Stimulated activated CD4-positive, alpha-beta T cell treated with anti-CD3 and anti-CD28 coated beads, TNF-alpha, amount 100 ng/mL, for 4 hours (primary cell): ENCODE measurements at regions not wholly inside any gene's neighbourhood (a gene's known extent, or its start where the extent isn't known, plus 50 kb on each side); places are given as distances from the start of the nearest gene placed in this dataset.
"Not testable (repeated sequence)": the region's sequence is repeated elsewhere in the genome, so short reads cannot be mapped to it uniquely, and the experiment has no call there.

Experiments
- DNase-seq, 3 experiments: peaks; one replicate each; pipeline ENCODE4 v3.0.0-alpha.2; 2020; ENCODE audit warnings: low read depth in 3 of 3

GRCh38 chr9:99628849-99629620 is 192.7 kb upstream of the NR4A3 start:
- DNase-seq = no peak

- no peak for DNase-seq
Measured at GRCh38 chr9:99632349-99633038, 189.2 kb upstream of the NR4A3 start.

- DNase-seq = no peak
Measured at GRCh38 chr9:99633265-99633664, 188.4 kb upstream of the NR4A3 start.

GRCh38 chr9:99634186-99634585 is 187.5 kb upstream of the NR4A3 start:
- DNase-seq = no peak

- DNase-seq = no peak
Measured at GRCh38 chr9:99635032-99635431, 186.7 kb upstream of the NR4A3 start.

GRCh38 chr9:99637641-99638040 is 184.0 kb upstream of the NR4A3 start:
- no peak for DNase-seq

GRCh38 chr9:99638971-99639370 is 182.7 kb upstream of the NR4A3 start:
- no peak for DNase-seq

GRCh38 chr9:99647604-99648003 is 174.1 kb upstream of the NR4A3 start:
- no peak for DNase-seq

GRCh38 chr9:99650187-99650874 is 171.4 kb upstream of the NR4A3 start:
- DNase-seq = no peak

- DNase-seq = no peak
Measured at GRCh38 chr9:99660191-99660636, 161.5 kb upstream of the NR4A3 start.

GRCh38 chr9:99663297-99663696 is 158.4 kb upstream of the NR4A3 start:
- no peak for DNase-seq

GRCh38 chr9:99663856-99664255 is 157.8 kb upstream of the NR4A3 start:
- DNase-seq = no peak

- DNase-seq = no peak
Measured at GRCh38 chr9:99666571-99666970, 155.1 kb upstream of the NR4A3 start.

- DNase-seq = not testable (repeated sequence)
Measured at GRCh38 chr9:99670886-99671285, 150.8 kb upstream of the NR4A3 start.

- DNase-seq = no peak
Measured at GRCh38 chr9:99677281-99677680, 144.4 kb upstream of the NR4A3 start.

GRCh38 chr9:99678566-99678965 is 143.1 kb upstream of the NR4A3 start:
- DNase-seq = no peak

GRCh38 chr9:99680191-99680590 is 141.5 kb upstream of the NR4A3 start:
- DNase-seq = no peak

GRCh38 chr9:99681113-99681512 is 140.6 kb upstream of the NR4A3 start:
- DNase-seq = no peak

- DNase-seq = no peak
Measured at GRCh38 chr9:99682378-99682777, 139.3 kb upstream of the NR4A3 start.

GRCh38 chr9:99682870-99683269 is 138.8 kb upstream of the NR4A3 start:
- no peak for DNase-seq

- DNase-seq = no peak
Measured at GRCh38 chr9:99690573-99690972, 131.1 kb upstream of the NR4A3 start.

- DNase-seq = no peak
Measured at GRCh38 chr9:99693888-99694287, 127.8 kb upstream of the NR4A3 start.

- no peak for DNase-seq
Measured at GRCh38 chr9:99694393-99694792, 127.3 kb upstream of the NR4A3 start.
